ENCODE measurements at regions not wholly inside any gene's neighbourhood (a gene's known extent, or its start where the extent isn't known, plus 50 kb on each side); places are given as distances from the start of the nearest gene placed in this dataset.
A peak's percentile ranks its signal among the peaks of the same experiment; 100 is the strongest.

- Histone ChIP-seq H3K27ac (peak overlapping the region; percentile 36), H3K36me3 (no peaks in the 10 kb centered on the region), H3K4me3 (no peak overlapping the region), H3K9me3 (replicated peaks) (no peaks in the 10 kb centered on the region), H3K27me3 (replicated peaks) (no peaks in the 10 kb centered on the region), H3K4me1 (replicated peaks) (peaks cover 25% of the 10 kb centered on the region)
- peak in 1 of 2 experiments; percentile 16 for DNase-seq (ENCODE audit: low read depth in 1 of 2, low spot score in 2 of 2)
Observed at GRCh38 chr4:123936621-123937043, 540.0 kb downstream of the SPRY1 start.

- no peak overlapping the region for H3K27ac ChIP-seq
- no peak overlapping the region for H3K4me3 ChIP-seq
- no peaks in the 10 kb centered on the region for H3K36me3 ChIP-seq
- peaks cover 25% of the 10 kb centered on the region for H3K4me1 ChIP-seq (replicated peaks)
- H3K27me3 ChIP-seq (replicated peaks), result no peaks in the 10 kb centered on the region
- H3K9me3 ChIP-seq (replicated peaks), result no peaks in the 10 kb centered on the region
- DNase-seq (ENCODE audit: low read depth in 1 of 2, low spot score in 2 of 2), result no peak
Observed at GRCh38 chr4:123937581-123937980, 541.0 kb downstream of the SPRY1 start.

- H3K9me3 ChIP-seq (replicated peaks), result no peaks in the 10 kb centered on the region
- DNase-seq (ENCODE audit: low read depth in 1 of 2, low spot score in 2 of 2), result peak in 1 of 2 experiments; percentile 25
- no peaks in the 10 kb centered on the region for H3K27me3 ChIP-seq (replicated peaks)
Observed at GRCh38 chr4:123939621-123940020, 543.0 kb downstream of the SPRY1 start.

DNA sequence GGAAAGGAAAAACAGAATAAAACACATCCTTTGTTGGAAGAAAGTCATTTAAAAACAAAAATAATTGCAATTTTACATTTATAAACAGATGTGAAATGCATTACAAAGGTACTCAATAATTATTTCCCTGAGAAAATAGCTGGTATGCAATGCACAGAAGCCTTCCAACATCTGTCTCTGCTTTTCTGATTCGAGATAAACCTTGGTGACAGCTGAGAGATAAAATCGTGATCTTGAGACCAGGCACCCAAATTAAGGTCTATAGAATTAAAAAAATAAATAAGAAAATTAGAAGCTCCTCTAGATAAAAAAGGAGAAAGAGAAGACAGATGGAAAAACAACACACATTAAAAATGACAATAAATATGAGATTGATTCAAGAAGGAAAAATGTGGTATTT lies 544.0 kb downstream of the SPRY1 start:
- no peak for DNase-seq (ENCODE audit: low read depth in 1 of 2, low spot score in 2 of 2)
- Histone ChIP-seq H3K27ac (no peak overlapping the region), H3K4me3 (no peak overlapping the region), H3K9me3 (replicated peaks) (no peaks in the 10 kb centered on the region), H3K36me3 (no peaks in the 10 kb centered on the region), H3K4me1 (replicated peaks) (peaks cover 21% of the 10 kb centered on the region), H3K27me3 (replicated peaks) (no peaks in the 10 kb centered on the region)

More at GRCh38 chr4:123939621-123940020, 543.0 kb downstream of the SPRY1 start:
- Histone ChIP-seq H3K27ac (no peak overlapping the region), H3K4me1 (replicated peaks) (peaks cover 25% of the 10 kb centered on the region), H3K4me3 (no peak overlapping the region), H3K36me3 (no peaks in the 10 kb centered on the region)

GRCh38 chr4:123941306-123941705 lies 544.7 kb downstream of the SPRY1 start:
- DNase-seq (ENCODE audit: low read depth in 1 of 2, low spot score in 2 of 2), result peak in 1 of 2 experiments; percentile 4
- Histone ChIP-seq H3K27me3 (replicated peaks) (no peaks in the 10 kb centered on the region), H3K9me3 (replicated peaks) (no peaks in the 10 kb centered on the region), H3K4me3 (no peak overlapping the region), H3K36me3 (no peaks in the 10 kb centered on the region), H3K27ac (no peak overlapping the region), H3K4me1 (replicated peaks) (peaks cover 18% of the 10 kb centered on the region)

- Histone ChIP-seq H3K4me3 (no peak overlapping the region), H3K4me1 (replicated peaks) (peaks cover 13% of the 10 kb centered on the region), H3K27ac (no peak overlapping the region), H3K27me3 (replicated peaks) (no peaks in the 10 kb centered on the region), H3K36me3 (no peaks in the 10 kb centered on the region), H3K9me3 (replicated peaks) (no peaks in the 10 kb centered on the region)
- DNase-seq (ENCODE audit: low read depth in 1 of 2, low spot score in 2 of 2), result no peak
Observed at GRCh38 chr4:123943976-123944375, 547.4 kb downstream of the SPRY1 start.

GRCh38 chr4:123945301-123945700 lies 548.7 kb downstream of the SPRY1 start:
- Histone ChIP-seq H3K4me1 (replicated peaks) (peaks cover 6% of the 10 kb centered on the region), H3K4me3 (no peak overlapping the region), H3K27me3 (replicated peaks) (no peaks in the 10 kb centered on the region), H3K36me3 (no peaks in the 10 kb centered on the region), H3K9me3 (replicated peaks) (no peaks in the 10 kb centered on the region), H3K27ac (no peak overlapping the region)
- no peak for DNase-seq (ENCODE audit: low read depth in 1 of 2, low spot score in 2 of 2)

DNA sequence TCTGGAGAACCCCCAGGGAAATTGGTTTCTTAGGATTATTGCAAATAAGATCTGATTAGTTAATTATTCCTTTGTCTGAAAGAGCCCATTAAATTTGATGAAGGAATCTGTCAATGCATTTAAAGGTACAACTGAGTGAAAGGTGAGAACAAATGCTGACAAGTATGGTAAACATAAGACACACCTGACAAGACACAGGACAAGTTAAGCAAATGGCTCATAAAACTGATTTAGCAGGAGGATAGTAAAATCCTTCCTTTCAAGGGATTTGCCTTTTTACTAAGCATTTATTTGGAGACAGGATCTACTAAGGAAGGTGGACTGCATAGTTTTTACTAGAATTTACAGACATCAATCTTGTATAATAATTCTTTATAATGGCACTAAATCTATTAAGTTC lies 553.9 kb downstream of the SPRY1 start:
- Histone ChIP-seq H3K4me1 (replicated peaks) (peaks cover 27% of the 10 kb centered on the region), H3K4me3 (no peak overlapping the region), H3K27ac (no peak overlapping the region), H3K9me3 (replicated peaks) (no peaks in the 10 kb centered on the region), H3K27me3 (replicated peaks) (no peaks in the 10 kb centered on the region), H3K36me3 (no peaks in the 10 kb centered on the region)
- DNase-seq (ENCODE audit: low read depth in 1 of 2, low spot score in 2 of 2), result no peak

GRCh38 chr4:123952530-123953274 lies 556.1 kb downstream of the SPRY1 start:
- no peak for DNase-seq (ENCODE audit: low read depth in 1 of 2, low spot score in 2 of 2)
- Histone ChIP-seq H3K9me3 (replicated peaks) (no peaks in the 10 kb centered on the region), H3K27ac (peak overlapping the region; percentile 85), H3K27me3 (replicated peaks) (no peaks in the 10 kb centered on the region), H3K4me1 (replicated peaks) (peaks cover 32% of the 10 kb centered on the region), H3K36me3 (no peaks in the 10 kb centered on the region), H3K4me3 (no peak overlapping the region)

GRCh38 chr4:123953566-123953965 lies 557.0 kb downstream of the SPRY1 start:
- Histone ChIP-seq H3K9me3 (replicated peaks) (no peaks in the 10 kb centered on the region), H3K27ac (peak overlapping the region; percentile 85), H3K4me3 (no peak overlapping the region), H3K36me3 (no peaks in the 10 kb centered on the region), H3K4me1 (replicated peaks) (peaks cover 32% of the 10 kb centered on the region), H3K27me3 (replicated peaks) (no peaks in the 10 kb centered on the region)
- peak in 1 of 2 experiments; percentile 15 for DNase-seq (ENCODE audit: low read depth in 1 of 2, low spot score in 2 of 2)

- H3K27me3 ChIP-seq (replicated peaks), result no peaks in the 10 kb centered on the region
- no peaks in the 10 kb centered on the region for H3K9me3 ChIP-seq (replicated peaks)
- no peak overlapping the region for H3K4me3 ChIP-seq
- no peaks in the 10 kb centered on the region for H3K36me3 ChIP-seq
- peak; percentile 53 to 58 for DNase-seq (ENCODE audit: low read depth in 1 of 2, low spot score in 2 of 2)
- peak overlapping the region; percentile 85 for H3K27ac ChIP-seq
- peaks cover 32% of the 10 kb centered on the region for H3K4me1 ChIP-seq (replicated peaks)
Observed at GRCh38 chr4:123954220-123954619, 557.6 kb downstream of the SPRY1 start.

DNA sequence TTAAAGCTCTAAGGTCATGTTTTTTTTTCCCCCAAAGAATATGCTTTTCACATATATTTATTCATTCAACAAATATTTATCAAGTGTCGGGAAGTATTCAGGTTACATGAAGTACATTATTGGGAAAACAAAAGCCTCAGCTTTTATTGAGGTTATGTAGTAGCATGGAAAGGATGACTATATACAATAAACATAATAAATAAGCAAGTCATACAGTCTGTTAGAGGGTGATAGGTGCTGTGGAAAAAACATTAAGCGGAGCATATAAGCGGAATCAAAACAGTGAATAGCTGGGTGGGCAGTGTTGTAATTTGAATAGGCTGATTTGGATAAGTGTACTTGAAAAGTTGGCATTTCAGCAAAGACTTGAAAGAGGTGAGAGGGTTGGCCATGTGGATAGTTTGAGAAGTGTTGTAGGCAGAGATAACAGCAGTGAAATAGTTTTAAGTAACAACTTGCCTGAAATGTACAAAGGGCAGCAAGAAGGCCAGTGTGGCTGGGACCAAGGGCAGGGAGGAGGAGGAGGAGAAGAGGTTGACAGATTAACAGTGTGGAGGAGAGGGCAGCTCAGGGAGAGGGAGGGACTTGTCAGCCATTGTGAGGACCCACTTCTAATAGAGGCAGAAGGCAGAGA lies 558.7 kb downstream of the SPRY1 start:
- Histone ChIP-seq H3K9me3 (replicated peaks) (no peaks in the 10 kb centered on the region), H3K27me3 (replicated peaks) (no peaks in the 10 kb centered on the region), H3K4me3 (no peak overlapping the region), H3K4me1 (replicated peaks) (peaks cover 32% of the 10 kb centered on the region), H3K36me3 (no peaks in the 10 kb centered on the region), H3K27ac (peak overlapping the region; percentile 85)
- peak in 1 of 2 experiments; percentile 35 for DNase-seq (ENCODE audit: low read depth in 1 of 2, low spot score in 2 of 2)

- Histone ChIP-seq H3K36me3 (no peaks in the 10 kb centered on the region), H3K4me3 (no peak overlapping the region), H3K9me3 (replicated peaks) (no peaks in the 10 kb centered on the region), H3K27ac (no peak overlapping the region), H3K27me3 (replicated peaks) (no peaks in the 10 kb centered on the region), H3K4me1 (replicated peaks) (peaks cover 32% of the 10 kb centered on the region)
- DNase-seq (ENCODE audit: low read depth in 1 of 2, low spot score in 2 of 2), result no peak
Observed at GRCh38 chr4:123956204-123956603, 559.6 kb downstream of the SPRY1 start.

DNA sequence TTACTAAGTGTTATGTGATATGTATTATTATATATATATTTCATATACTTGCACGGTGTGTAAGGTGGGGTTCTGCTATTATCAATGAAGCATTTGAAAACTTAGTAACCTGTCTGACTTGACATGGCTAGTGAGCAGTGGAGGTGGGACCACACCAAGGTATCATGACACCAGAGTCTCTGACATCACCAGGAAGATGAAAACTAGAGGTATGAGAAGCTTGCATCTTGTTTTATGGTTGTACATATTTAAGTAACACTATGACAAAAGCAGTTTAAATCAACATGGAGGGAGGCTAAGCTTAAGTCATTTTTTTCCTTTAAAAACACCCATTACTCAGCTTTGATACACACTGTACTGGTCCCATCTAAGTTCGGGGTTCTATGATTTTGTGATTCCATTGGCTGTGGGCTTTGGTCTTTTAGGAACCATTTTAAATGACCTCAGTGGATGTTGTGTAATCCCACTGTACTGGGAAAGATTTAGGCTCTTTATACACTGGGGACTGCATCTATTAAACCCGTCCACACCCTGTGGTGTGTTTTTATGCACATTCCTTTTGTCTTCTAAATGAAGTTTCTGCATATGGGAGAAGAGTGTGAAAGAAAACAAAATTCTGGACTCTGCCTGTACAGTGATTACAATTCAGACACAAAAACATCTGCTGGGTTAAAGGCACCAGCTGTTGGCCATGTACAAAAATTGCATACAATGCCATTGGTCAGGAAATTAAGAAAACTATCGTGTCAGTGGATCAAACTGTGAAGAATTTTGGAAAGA lies 570.6 kb downstream of the SPRY1 start:
- Histone ChIP-seq H3K36me3 (no peaks in the 10 kb centered on the region), H3K4me1 (replicated peaks) (no peaks in the 10 kb centered on the region), H3K9me3 (replicated peaks) (no peaks in the 10 kb centered on the region), H3K27me3 (replicated peaks) (no peaks in the 10 kb centered on the region), H3K4me3 (no peak overlapping the region), H3K27ac (no peak overlapping the region)
- no peak for DNase-seq (ENCODE audit: low read depth in 1 of 2, low spot score in 2 of 2)

Measured in SJSA1 (cell line).